ENCODE measurements at regions not wholly inside any gene's neighbourhood (a gene's known extent, or its start where the extent isn't known, plus 50 kb on each side); places are given as distances from the start of the nearest gene placed in this dataset.
"Not testable (repeated sequence)": the region's sequence is repeated elsewhere in the genome, so short reads cannot be mapped to it uniquely, and the experiment has no call there.

- POLR2A ChIA-PET: no interaction called here
- ATAC-seq (replicated peaks in 1 of 4): no peak
- Mint-ChIP-seq H3K4me1 (no peaks in the 10 kb centered on the region), H3K9me3 (no peaks in the 10 kb centered on the region), H3K27ac (no peak overlapping the region), H3K36me3 (no peaks in the 10 kb centered on the region), H3K27me3 (no peaks in the 10 kb centered on the region), H3K4me3 (no peak overlapping the region)
- Histone ChIP-seq H3K4me3 (ENCODE audit: control insufficient read depth in 1 of 2, extremely low read depth in 1 of 2, low read length in 1 of 2) (no peak overlapping the region), H3K27ac (ENCODE audit: low read length) (no peak overlapping the region), H3K4me1 (ENCODE audit: control insufficient read depth in 1 of 2, extremely low read depth in 1 of 2, insufficient read depth in 2 of 2, low read length in 2 of 2) (no peaks in the 10 kb centered on the region), H3K9me3 (no peaks in the 10 kb centered on the region), H3K27me3 (replicated peaks in 1 of 2; ENCODE audit: control insufficient read depth in 2 of 2, extremely low read depth in 1 of 2, insufficient read depth in 2 of 2, low read length in 1 of 2) (peaks cover 0 to 2% of the 10 kb centered on the region in 2 experiments), H3K36me3 (ENCODE audit: control insufficient read depth in 2 of 2, extremely low read depth in 1 of 2, insufficient read depth in 1 of 2, low read length in 1 of 2) (no peaks in the 10 kb centered on the region)
- no peak for DNase-seq
- no CpG with 5 or more reads among the region's 1 CpG for WGBS (ENCODE audit: insufficient coverage)
- CTCF ChIA-PET: no interaction called here
Measured at GRCh38 chr3:178205740-178206139, 330.5 kb upstream of the KCNMB2 start.

GRCh38 chr3:178206521-178206920 lies 329.7 kb upstream of the KCNMB2 start:
- H3K9me3 ChIP-seq: no peaks in the 10 kb centered on the region
- Mint-ChIP-seq H3K27me3 (no peaks in the 10 kb centered on the region), H3K27ac (no peak overlapping the region), H3K4me1 (no peaks in the 10 kb centered on the region), H3K4me3 (no peak overlapping the region), H3K9me3 (no peaks in the 10 kb centered on the region), H3K36me3 (no peaks in the 10 kb centered on the region)
- no peaks in the 10 kb centered on the region for H3K4me1 ChIP-seq (ENCODE audit: control insufficient read depth in 1 of 2, extremely low read depth in 1 of 2, insufficient read depth in 2 of 2, low read length in 2 of 2)
- ChIA-PET CTCF (no interaction called here), POLR2A (no interaction called here)
- H3K4me3 ChIP-seq (ENCODE audit: control insufficient read depth in 1 of 2, extremely low read depth in 1 of 2, low read length in 1 of 2): no peak overlapping the region
- DNase-seq (no peak), ATAC-seq (replicated peaks in 1 of 4) (no peak)
- WGBS (ENCODE audit: insufficient coverage): no CpG with 5 or more reads among the region's 3 CpGs
- peaks cover 0 to 2% of the 10 kb centered on the region in 2 experiments for H3K27me3 ChIP-seq (replicated peaks in 1 of 2; ENCODE audit: control insufficient read depth in 2 of 2, extremely low read depth in 1 of 2, insufficient read depth in 2 of 2, low read length in 1 of 2)
- no peak overlapping the region for H3K27ac ChIP-seq (ENCODE audit: low read length)
- no peaks in the 10 kb centered on the region for H3K36me3 ChIP-seq (ENCODE audit: control insufficient read depth in 2 of 2, extremely low read depth in 1 of 2, insufficient read depth in 1 of 2, low read length in 1 of 2)

- H3K36me3 ChIP-seq (ENCODE audit: control insufficient read depth in 2 of 2, extremely low read depth in 1 of 2, insufficient read depth in 1 of 2, low read length in 1 of 2); POLR2A ChIA-PET; DNase-seq; H3K4me1 ChIP-seq (ENCODE audit: control insufficient read depth in 1 of 2, extremely low read depth in 1 of 2, insufficient read depth in 2 of 2, low read length in 2 of 2); H3K27me3 Mint-ChIP-seq; ATAC-seq (replicated peaks in 1 of 4); H3K36me3 Mint-ChIP-seq; H3K27ac Mint-ChIP-seq; CTCF ChIA-PET; H3K9me3 ChIP-seq; H3K4me1 Mint-ChIP-seq; H3K27me3 ChIP-seq (replicated peaks in 1 of 2; ENCODE audit: control insufficient read depth in 2 of 2, extremely low read depth in 1 of 2, insufficient read depth in 2 of 2, low read length in 1 of 2); H3K4me3 Mint-ChIP-seq; H3K9me3 Mint-ChIP-seq; H3K27ac ChIP-seq (ENCODE audit: low read length); H3K4me3 ChIP-seq (ENCODE audit: control insufficient read depth in 1 of 2, extremely low read depth in 1 of 2, low read length in 1 of 2): not testable (repeated sequence)
- no CpG with 5 or more reads among the region's 2 CpGs for WGBS (ENCODE audit: insufficient coverage)
Measured at GRCh38 chr3:178207161-178207560, 329.1 kb upstream of the KCNMB2 start.

GRCh38 chr3:178207627-178208026 lies 328.6 kb upstream of the KCNMB2 start:
- H3K4me3 Mint-ChIP-seq; POLR2A ChIA-PET; H3K27me3 ChIP-seq (replicated peaks in 1 of 2; ENCODE audit: control insufficient read depth in 2 of 2, extremely low read depth in 1 of 2, insufficient read depth in 2 of 2, low read length in 1 of 2); H3K27ac ChIP-seq (ENCODE audit: low read length); CTCF ChIA-PET; ATAC-seq (replicated peaks in 1 of 4); H3K9me3 ChIP-seq; H3K27ac Mint-ChIP-seq; H3K4me1 Mint-ChIP-seq; DNase-seq; H3K36me3 Mint-ChIP-seq; H3K9me3 Mint-ChIP-seq; H3K4me3 ChIP-seq (ENCODE audit: control insufficient read depth in 1 of 2, extremely low read depth in 1 of 2, low read length in 1 of 2); H3K4me1 ChIP-seq (ENCODE audit: control insufficient read depth in 1 of 2, extremely low read depth in 1 of 2, insufficient read depth in 2 of 2, low read length in 2 of 2); H3K36me3 ChIP-seq (ENCODE audit: control insufficient read depth in 2 of 2, extremely low read depth in 1 of 2, insufficient read depth in 1 of 2, low read length in 1 of 2); H3K27me3 Mint-ChIP-seq: not testable (repeated sequence)
- 71% methylated on average over 1 of the region's 9 CpGs for WGBS (ENCODE audit: insufficient coverage)

- H3K27me3 Mint-ChIP-seq; H3K4me1 ChIP-seq (ENCODE audit: control insufficient read depth in 1 of 2, extremely low read depth in 1 of 2, insufficient read depth in 2 of 2, low read length in 2 of 2); POLR2A ChIA-PET; H3K4me3 Mint-ChIP-seq; H3K9me3 ChIP-seq; H3K36me3 Mint-ChIP-seq; H3K9me3 Mint-ChIP-seq; H3K4me3 ChIP-seq (ENCODE audit: control insufficient read depth in 1 of 2, extremely low read depth in 1 of 2, low read length in 1 of 2); H3K36me3 ChIP-seq (ENCODE audit: control insufficient read depth in 2 of 2, extremely low read depth in 1 of 2, insufficient read depth in 1 of 2, low read length in 1 of 2); H3K27ac ChIP-seq (ENCODE audit: low read length); H3K27ac Mint-ChIP-seq; H3K4me1 Mint-ChIP-seq; CTCF ChIA-PET; DNase-seq; H3K27me3 ChIP-seq (replicated peaks in 1 of 2; ENCODE audit: control insufficient read depth in 2 of 2, extremely low read depth in 1 of 2, insufficient read depth in 2 of 2, low read length in 1 of 2); ATAC-seq (replicated peaks in 1 of 4): not testable (repeated sequence)
- WGBS (ENCODE audit: insufficient coverage): 100% methylated on average over 1 of the region's 1 CpG
Measured at GRCh38 chr3:178209116-178209515, 327.1 kb upstream of the KCNMB2 start.

- DNase-seq; ATAC-seq (replicated peaks in 1 of 4); H3K9me3 ChIP-seq; H3K27me3 ChIP-seq (replicated peaks in 1 of 2; ENCODE audit: control insufficient read depth in 2 of 2, extremely low read depth in 1 of 2, insufficient read depth in 2 of 2, low read length in 1 of 2); H3K4me1 Mint-ChIP-seq; H3K4me3 Mint-ChIP-seq; H3K27ac Mint-ChIP-seq; H3K4me1 ChIP-seq (ENCODE audit: control insufficient read depth in 1 of 2, extremely low read depth in 1 of 2, insufficient read depth in 2 of 2, low read length in 2 of 2); POLR2A ChIA-PET; H3K36me3 Mint-ChIP-seq; H3K27ac ChIP-seq (ENCODE audit: low read length); H3K9me3 Mint-ChIP-seq; H3K4me3 ChIP-seq (ENCODE audit: control insufficient read depth in 1 of 2, extremely low read depth in 1 of 2, low read length in 1 of 2); CTCF ChIA-PET; H3K27me3 Mint-ChIP-seq; H3K36me3 ChIP-seq (ENCODE audit: control insufficient read depth in 2 of 2, extremely low read depth in 1 of 2, insufficient read depth in 1 of 2, low read length in 1 of 2): not testable (repeated sequence)
- WGBS (ENCODE audit: insufficient coverage): 78% methylated on average over 2 of the region's 2 CpGs
Measured at GRCh38 chr3:178209618-178210017, 326.6 kb upstream of the KCNMB2 start.

GRCh38 chr3:178211086-178211485 lies 325.1 kb upstream of the KCNMB2 start:
- H3K36me3 Mint-ChIP-seq; H3K27ac Mint-ChIP-seq; DNase-seq; H3K27me3 ChIP-seq (replicated peaks in 1 of 2; ENCODE audit: control insufficient read depth in 2 of 2, extremely low read depth in 1 of 2, insufficient read depth in 2 of 2, low read length in 1 of 2); H3K4me1 ChIP-seq (ENCODE audit: control insufficient read depth in 1 of 2, extremely low read depth in 1 of 2, insufficient read depth in 2 of 2, low read length in 2 of 2); H3K4me3 ChIP-seq (ENCODE audit: control insufficient read depth in 1 of 2, extremely low read depth in 1 of 2, low read length in 1 of 2); H3K36me3 ChIP-seq (ENCODE audit: control insufficient read depth in 2 of 2, extremely low read depth in 1 of 2, insufficient read depth in 1 of 2, low read length in 1 of 2); CTCF ChIA-PET; ATAC-seq (replicated peaks in 1 of 4); H3K27ac ChIP-seq (ENCODE audit: low read length); POLR2A ChIA-PET; H3K9me3 Mint-ChIP-seq; H3K4me1 Mint-ChIP-seq; H3K9me3 ChIP-seq; H3K27me3 Mint-ChIP-seq; H3K4me3 Mint-ChIP-seq: not testable (repeated sequence)
- WGBS (ENCODE audit: insufficient coverage): 50% methylated on average over 1 of the region's 1 CpG
